ENCODE measurements at regions not wholly inside any gene's neighbourhood (a gene's known extent, or its start where the extent isn't known, plus 50 kb on each side); places are given as distances from the start of the nearest gene placed in this dataset.
A peak's percentile ranks its signal among the peaks of the same experiment; 100 is the strongest.

GRCh38 chr3:177832880-177833279 is 635.6 kb upstream of the TBL1XR1 start:
- Histone ChIP-seq H3K27me3 (no peaks in the 10 kb centered on the region), H3K9me3 (no peaks in the 10 kb centered on the region), H3K27ac (no peak overlapping the region), H3K4me3 (no peak overlapping the region), H3K36me3 (no peaks in the 10 kb centered on the region), H3K4me1 (peaks cover 0 to 24% (median 2%) of the 10 kb centered on the region in 4 donors)
- TF ChIP-seq CTCF (IDR thresholded peaks at IDR 0.05): no peak
- DNase-seq: no peak
- intact Hi-C loops (cut with DNase I; ENCODE audit: low total_unique reads): no loop called here

GRCh38 chr3:177833332-177833731 is 636.0 kb upstream of the TBL1XR1 start:
- Histone ChIP-seq H3K36me3 (no peaks in the 10 kb centered on the region), H3K27me3 (no peaks in the 10 kb centered on the region), H3K4me3 (no peak overlapping the region), H3K9me3 (no peaks in the 10 kb centered on the region), H3K27ac (no peak overlapping the region), H3K4me1 (peaks cover 0 to 23% (median 2%) of the 10 kb centered on the region in 4 donors)
- TF ChIP-seq CTCF (IDR thresholded peaks at IDR 0.05): no peak
- intact Hi-C loops (cut with DNase I; ENCODE audit: low total_unique reads): no loop called here
- DNase-seq: no peak

DNA sequence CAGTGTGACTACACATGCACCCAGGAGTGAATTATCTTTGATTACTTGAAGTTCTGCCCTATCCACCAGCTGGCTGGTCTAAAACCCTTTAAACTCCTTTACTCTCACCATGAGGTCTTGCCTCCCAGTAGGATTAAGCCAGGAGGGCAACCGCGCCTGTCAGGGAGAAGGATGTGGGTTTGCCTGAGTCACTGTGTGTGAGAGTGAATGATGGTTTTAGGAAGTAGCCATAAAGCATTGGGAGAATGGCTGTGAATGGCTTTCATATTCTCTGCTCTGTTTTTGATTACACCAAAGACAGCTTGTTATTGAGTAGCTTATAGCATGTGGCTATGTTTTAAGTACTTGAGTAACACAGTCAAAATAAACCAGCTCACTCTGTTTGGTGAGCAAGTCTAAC is 637.7 kb upstream of the TBL1XR1 start:
- no peak for TF ChIP-seq CTCF (IDR thresholded peaks at IDR 0.05)
- intact Hi-C loops (cut with DNase I; ENCODE audit: low total_unique reads): no loop called here
- Histone ChIP-seq H3K4me3 (no peak overlapping the region), H3K27ac (peak overlapping the region in 1 of 2 donors; percentile 36), H3K4me1 (peaks cover 0 to 19% (median 2%) of the 10 kb centered on the region in 4 donors), H3K36me3 (no peaks in the 10 kb centered on the region), H3K27me3 (no peaks in the 10 kb centered on the region), H3K9me3 (no peaks in the 10 kb centered on the region)
- DNase-seq: no peak

DNA sequence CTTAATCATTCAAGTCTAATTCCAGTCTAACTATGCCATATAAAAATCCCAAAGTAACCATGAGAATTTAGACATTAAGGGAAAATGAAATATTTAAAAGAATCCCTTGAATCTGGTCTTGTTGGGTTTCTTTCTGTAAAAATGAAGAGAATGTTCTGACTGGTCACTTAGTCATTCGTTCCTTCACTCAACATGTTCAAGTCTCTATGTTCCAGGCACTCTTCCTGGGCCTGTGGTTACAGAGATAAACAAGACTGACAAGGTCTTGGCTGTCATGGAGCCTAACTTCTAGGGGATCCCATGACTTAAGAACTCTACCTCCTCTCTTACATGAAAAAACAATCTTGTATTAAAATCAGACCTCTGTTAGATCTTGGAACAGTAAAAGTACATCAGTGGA is 638.6 kb upstream of the TBL1XR1 start:
- peak in 1 of 2 donors; percentile 67 for DNase-seq
- Histone ChIP-seq H3K4me3 (no peak overlapping the region), H3K27me3 (no peaks in the 10 kb centered on the region), H3K4me1 (peaks cover 0 to 10% (median 2%) of the 10 kb centered on the region in 4 donors), H3K27ac (peak overlapping the region; percentile 1 to 3), H3K9me3 (no peaks in the 10 kb centered on the region), H3K36me3 (no peaks in the 10 kb centered on the region)
- intact Hi-C loops (cut with DNase I; ENCODE audit: low total_unique reads): no loop called here
- no peak for TF ChIP-seq CTCF (IDR thresholded peaks at IDR 0.05)

DNA sequence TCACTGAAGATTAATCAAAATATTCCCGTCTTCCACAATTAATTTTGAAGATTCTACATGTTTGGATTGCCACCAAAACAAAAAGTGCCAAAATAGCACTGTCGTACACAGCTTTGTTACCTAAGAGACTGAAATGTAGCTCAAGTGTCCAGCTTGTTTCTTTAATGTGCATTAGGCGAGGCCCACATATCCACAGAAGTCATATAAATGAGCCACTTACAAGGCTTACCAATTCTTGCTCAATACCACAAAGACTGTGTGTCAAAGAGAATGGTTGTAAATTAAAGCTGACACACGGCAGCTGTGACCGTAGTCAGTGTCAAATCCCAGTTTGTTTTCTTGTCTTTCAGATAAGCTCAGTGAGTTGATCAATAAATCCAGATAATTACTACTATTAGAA is 639.4 kb upstream of the TBL1XR1 start:
- H3K9me3 ChIP-seq: no peaks in the 10 kb centered on the region
- intact Hi-C loops (cut with DNase I; ENCODE audit: low total_unique reads): no loop called here
- H3K4me1 ChIP-seq: peaks cover 0 to 10% (median 2%) of the 10 kb centered on the region in 4 donors
- DNase-seq: no peak
- peak overlapping the region; percentile 1 to 3 for H3K27ac ChIP-seq
- H3K4me3 ChIP-seq: no peak overlapping the region
- no peaks in the 10 kb centered on the region for H3K36me3 ChIP-seq
- H3K27me3 ChIP-seq: no peaks in the 10 kb centered on the region
- TF ChIP-seq CTCF (IDR thresholded peaks at IDR 0.05): no peak
